ENCODE measurements at regions not wholly inside any gene's neighbourhood (a gene's known extent, or its start where the extent isn't known, plus 50 kb on each side); places are given as distances from the start of the nearest gene placed in this dataset.

DNA sequence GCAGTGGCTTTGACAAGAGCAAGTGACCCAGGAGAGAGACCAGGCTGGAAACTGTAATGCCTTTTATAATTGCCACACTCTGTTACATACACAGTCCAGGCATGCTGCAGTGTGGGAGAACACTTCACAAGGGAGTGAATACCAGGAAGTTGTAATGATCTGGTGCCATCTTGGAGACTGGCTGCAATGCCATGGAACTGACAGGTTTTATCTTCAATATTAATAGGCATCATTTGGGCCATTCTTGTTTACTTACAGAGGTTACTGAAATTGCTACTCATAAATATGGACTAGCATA is 274.3 kb downstream of the AUH start:
- no peak for TF ChIP-seq CTCF (IDR thresholded peaks at IDR 0.05; ENCODE audit: insufficient read depth, low read depth, low read length)
- TF ChIP-seq EZH2 (IDR thresholded peaks at IDR 0.05; ENCODE audit: insufficient read depth, low read length) = no peak

Measured in astrocyte (in vitro differentiated cells and primary cell).